Skeletal muscle satellite cell (primary cell): ENCODE measurements at regions not wholly inside any gene's neighbourhood (a gene's known extent, or its start where the extent isn't known, plus 50 kb on each side); places are given as distances from the start of the nearest gene placed in this dataset.
"Not testable (repeated sequence)": the region's sequence is repeated elsewhere in the genome, so short reads cannot be mapped to it uniquely, and the experiment has no call there.

Source experiments
- H3K27me3 ChIP-seq: 2 replicates; pipeline ENCODE4 v1.7.0; 2013; ENCODE audit warnings: low read length; ENCODE audit not compliant: control insufficient read depth, insufficient read depth
- H3K36me3 ChIP-seq: 2 replicates; pipeline ENCODE4 v1.7.0; 2013; ENCODE audit warnings: mild to moderate bottlenecking, control low read depth, low read length; ENCODE audit not compliant: insufficient read depth
- H3K4me1 ChIP-seq: 2 replicates; pipeline ENCODE4 v1.7.0; 2013; ENCODE audit warnings: low read length; ENCODE audit not compliant: control insufficient read depth, insufficient read depth
- H3K4me2 ChIP-seq: 2 replicates; pipeline ENCODE4 v1.7.0; 2013; ENCODE audit warnings: mild to moderate bottlenecking, low read length
- H3K4me3 ChIP-seq: 2 replicates; pipeline ENCODE4 v1.7.0; 2013; ENCODE audit warnings: low read length
- H3K9ac ChIP-seq: 2 replicates; pipeline ENCODE4 v1.7.0; 2013; ENCODE audit warnings: mild to moderate bottlenecking, low read depth, low read length, moderate library complexity
- H3K9me3 ChIP-seq: replicated peaks from 2 replicates; pipeline ENCODE4 v1.7.0; 2013; ENCODE audit warnings: mild to moderate bottlenecking, control low read depth, low read length

GRCh38 chr9:38251036-38251860 is 141.3 kb upstream of the ALDH1B1 start:
- H3K9ac ChIP-seq: no peak overlapping the region
- H3K27me3 ChIP-seq: peaks cover 39% of the 10 kb centered on the region
- H3K4me2 ChIP-seq: no peak overlapping the region
- H3K36me3 ChIP-seq: no peaks in the 10 kb centered on the region
- H3K4me1 ChIP-seq: no peaks in the 10 kb centered on the region
- no peaks in the 10 kb centered on the region for H3K9me3 ChIP-seq
- no peak overlapping the region for H3K4me3 ChIP-seq

DNA sequence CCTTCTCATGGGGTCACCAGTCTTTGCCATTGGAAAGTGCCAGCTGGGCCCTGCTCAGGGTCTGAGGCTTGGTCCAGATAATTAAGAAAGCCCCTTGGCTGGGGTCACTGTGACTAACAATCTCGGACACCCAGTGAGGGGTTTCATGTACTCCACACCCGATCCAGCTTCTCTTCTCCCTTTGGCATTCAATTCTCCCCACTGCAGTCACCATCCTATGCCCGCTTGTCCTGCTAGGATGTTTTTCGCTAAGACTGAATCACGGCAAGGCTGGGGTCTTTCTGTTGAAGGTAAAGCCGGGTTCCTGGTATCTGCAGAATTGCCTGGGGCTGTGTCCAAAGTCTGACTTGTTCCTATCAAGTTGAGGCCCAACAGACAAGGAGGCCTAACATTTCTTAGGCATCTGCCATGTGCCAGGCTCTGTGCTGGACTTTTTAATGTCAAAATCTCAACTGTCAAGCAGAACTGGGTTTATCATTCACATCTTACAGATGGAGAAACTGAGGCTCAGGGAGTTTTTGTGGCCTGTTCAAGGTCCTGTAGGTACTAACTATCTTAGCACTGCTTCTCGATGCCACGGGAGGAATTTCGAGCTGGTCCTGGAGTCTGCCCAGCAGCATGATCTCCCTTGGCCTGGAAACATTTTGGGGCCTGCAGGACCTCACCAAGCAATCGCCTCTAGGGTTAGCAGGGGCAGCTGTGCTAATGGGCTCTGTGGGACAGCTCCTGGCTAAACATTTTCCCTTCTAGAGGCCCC is 142.0 kb upstream of the ALDH1B1 start:
- Histone ChIP-seq H3K9me3 (no peaks in the 10 kb centered on the region), H3K9ac (no peak overlapping the region), H3K4me2 (no peak overlapping the region), H3K4me1 (no peaks in the 10 kb centered on the region), H3K36me3 (no peaks in the 10 kb centered on the region), H3K27me3 (peaks cover 36% of the 10 kb centered on the region), H3K4me3 (no peak overlapping the region)

DNA sequence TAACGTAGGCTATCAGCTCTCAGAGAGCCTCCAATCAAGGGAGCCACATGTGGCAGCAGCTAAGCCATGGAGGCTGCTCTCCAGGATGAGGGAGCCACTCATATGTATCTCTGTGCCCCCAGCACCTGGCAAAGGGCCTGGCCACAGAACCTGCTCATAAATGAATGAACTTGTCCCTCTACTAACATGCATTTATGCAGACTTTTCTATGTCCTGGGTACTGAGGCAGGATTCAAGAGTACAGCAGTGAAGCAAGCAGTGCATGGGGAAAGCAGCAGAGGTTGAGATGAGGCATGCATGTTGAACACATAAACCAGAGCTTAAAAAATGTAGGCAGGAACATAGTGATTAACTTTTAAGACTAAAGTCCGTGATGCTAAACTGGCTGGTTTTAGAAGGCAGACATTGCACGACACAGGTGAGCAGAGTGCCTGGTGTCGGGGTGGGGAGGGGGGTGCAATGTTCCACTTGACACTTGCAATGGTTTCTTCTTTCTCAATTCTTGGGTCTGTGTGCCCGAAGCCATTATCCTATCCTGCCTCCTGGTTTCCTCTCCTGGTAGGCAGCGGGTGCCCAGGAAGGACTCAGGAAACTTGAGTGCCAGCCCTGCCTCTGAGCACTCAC is 142.8 kb upstream of the ALDH1B1 start:
- Histone ChIP-seq H3K9me3 (no peaks in the 10 kb centered on the region), H3K4me1 (no peaks in the 10 kb centered on the region), H3K4me2 (no peak overlapping the region), H3K4me3 (no peak overlapping the region), H3K36me3 (no peaks in the 10 kb centered on the region), H3K9ac (no peak overlapping the region), H3K27me3 (peaks cover 31% of the 10 kb centered on the region)

DNA sequence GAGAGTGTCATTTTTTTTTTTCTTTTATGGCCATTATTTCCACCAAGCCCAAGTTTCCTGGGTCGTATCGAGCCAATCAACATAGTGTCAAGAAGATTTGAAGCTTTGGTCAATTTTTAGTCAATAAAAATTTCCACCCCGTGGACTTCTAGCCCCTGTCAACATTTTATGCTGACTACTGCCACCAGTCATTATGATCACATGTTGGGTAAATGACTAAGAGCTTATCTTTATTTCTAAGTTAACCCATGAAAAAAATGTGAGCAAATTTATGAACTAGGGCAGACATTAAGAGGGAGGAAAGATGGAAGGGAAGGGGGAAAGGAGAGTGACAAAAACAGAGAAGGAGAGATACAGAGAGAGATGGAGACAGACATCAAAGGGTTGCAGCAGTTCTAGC is 143.5 kb upstream of the ALDH1B1 start:
- H3K4me3 ChIP-seq: no peak overlapping the region
- H3K4me2 ChIP-seq: no peak overlapping the region
- no peaks in the 10 kb centered on the region for H3K4me1 ChIP-seq
- no peak overlapping the region for H3K9ac ChIP-seq
- H3K9me3 ChIP-seq: no peaks in the 10 kb centered on the region
- H3K36me3 ChIP-seq: no peaks in the 10 kb centered on the region
- peaks cover 24% of the 10 kb centered on the region for H3K27me3 ChIP-seq

- Histone ChIP-seq H3K9ac (no peak overlapping the region), H3K4me2 (no peak overlapping the region), H3K9me3 (no peaks in the 10 kb centered on the region), H3K36me3 (no peaks in the 10 kb centered on the region), H3K27me3 (peaks cover 18% of the 10 kb centered on the region), H3K4me1 (no peaks in the 10 kb centered on the region), H3K4me3 (no peak overlapping the region)
These were observed 145.7 kb upstream of the ALDH1B1 start for GRCh38 chr9:38246833-38247232.

- Histone ChIP-seq H3K9ac (no peak overlapping the region), H3K36me3 (no peaks in the 10 kb centered on the region), H3K9me3 (no peaks in the 10 kb centered on the region), H3K27me3 (peaks cover 14% of the 10 kb centered on the region), H3K4me3 (no peak overlapping the region), H3K4me1 (no peaks in the 10 kb centered on the region), H3K4me2 (no peak overlapping the region)
These were observed 147.5 kb upstream of the ALDH1B1 start for GRCh38 chr9:38244971-38245370.

GRCh38 chr9:38243993-38244392 is 148.5 kb upstream of the ALDH1B1 start:
- no peak overlapping the region for H3K9ac ChIP-seq
- no peaks in the 10 kb centered on the region for H3K9me3 ChIP-seq
- H3K4me1 ChIP-seq: no peaks in the 10 kb centered on the region
- H3K4me3 ChIP-seq: no peak overlapping the region
- no peak overlapping the region for H3K4me2 ChIP-seq
- no peaks in the 10 kb centered on the region for H3K36me3 ChIP-seq
- H3K27me3 ChIP-seq: peaks cover 8% of the 10 kb centered on the region

GRCh38 chr9:38242151-38242550 is 150.4 kb upstream of the ALDH1B1 start:
- not testable (repeated sequence) for H3K9me3 ChIP-seq, H3K4me1 ChIP-seq, H3K36me3 ChIP-seq, H3K4me3 ChIP-seq, H3K27me3 ChIP-seq, H3K4me2 ChIP-seq, H3K9ac ChIP-seq

- Histone ChIP-seq H3K9me3 (no peaks in the 10 kb centered on the region), H3K27me3 (peaks cover 28% of the 10 kb centered on the region), H3K36me3 (no peaks in the 10 kb centered on the region), H3K4me1 (no peaks in the 10 kb centered on the region), H3K4me3 (no peak overlapping the region), H3K9ac (no peak overlapping the region), H3K4me2 (no peak overlapping the region)
These were observed 152.5 kb upstream of the ALDH1B1 start for GRCh38 chr9:38240051-38240450.

DNA sequence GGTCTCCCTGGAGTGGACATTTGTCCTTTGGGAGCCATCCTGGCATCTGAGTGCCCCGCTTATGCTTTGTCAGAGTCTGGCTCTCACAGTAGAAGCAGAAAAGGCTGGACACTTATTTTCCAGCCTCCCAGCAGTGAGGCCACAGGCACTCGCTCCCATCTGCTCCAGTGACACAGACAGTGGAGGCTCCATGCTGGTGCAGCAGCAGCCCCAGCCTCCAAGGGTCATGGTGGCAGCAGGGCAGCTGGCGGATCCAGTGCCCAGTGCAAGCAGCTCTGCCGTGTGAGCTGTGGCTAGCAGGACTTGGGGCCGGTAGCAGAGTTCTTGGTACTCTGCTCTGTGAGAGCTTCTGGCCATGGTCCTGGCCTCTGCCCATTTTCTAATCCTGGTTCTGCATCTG is 157.3 kb upstream of the ALDH1B1 start:
- peaks cover 35% of the 10 kb centered on the region for H3K27me3 ChIP-seq
- no peak overlapping the region for H3K4me2 ChIP-seq
- no peak overlapping the region for H3K9ac ChIP-seq
- H3K36me3 ChIP-seq: no peaks in the 10 kb centered on the region
- no peaks in the 10 kb centered on the region for H3K4me1 ChIP-seq
- H3K4me3 ChIP-seq: no peak overlapping the region
- H3K9me3 ChIP-seq: no peaks in the 10 kb centered on the region

DNA sequence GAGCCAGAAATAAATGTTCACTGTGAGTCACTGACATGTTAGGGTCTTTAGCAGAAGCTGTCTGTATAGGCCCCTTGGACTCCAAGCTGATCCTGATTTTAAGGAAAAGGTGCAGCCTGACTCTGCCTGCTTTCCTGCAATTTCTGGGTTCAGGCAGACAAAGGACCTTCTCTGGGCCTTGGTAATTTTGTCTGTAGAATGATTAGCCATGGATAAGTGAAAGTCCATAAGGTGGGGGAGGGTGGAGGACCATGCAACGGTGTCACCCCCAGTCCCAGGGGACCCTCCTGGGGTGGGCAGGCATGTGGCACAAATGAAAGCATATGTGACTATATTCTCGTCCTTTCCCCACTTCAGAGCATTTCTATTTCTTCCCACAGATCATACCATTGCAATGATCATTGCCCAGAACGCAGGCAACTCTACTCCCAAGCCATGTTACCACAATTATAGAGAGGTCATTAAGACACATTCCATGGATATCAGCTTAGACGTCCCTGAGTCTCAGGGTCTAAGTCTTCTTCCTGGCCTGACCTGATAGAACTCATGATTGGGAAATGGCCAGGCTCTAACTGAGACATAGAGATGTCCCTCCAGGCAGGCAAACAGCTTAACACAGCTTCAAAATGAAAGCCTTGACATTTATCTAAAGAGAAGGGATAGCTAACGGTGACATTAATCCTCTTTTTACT is 157.9 kb upstream of the ALDH1B1 start:
- H3K9me3 ChIP-seq: no peaks in the 10 kb centered on the region
- no peak overlapping the region for H3K4me3 ChIP-seq
- no peak overlapping the region for H3K9ac ChIP-seq
- H3K4me1 ChIP-seq: no peaks in the 10 kb centered on the region
- H3K4me2 ChIP-seq: no peak overlapping the region
- no peaks in the 10 kb centered on the region for H3K36me3 ChIP-seq
- H3K27me3 ChIP-seq: peaks cover 37% of the 10 kb centered on the region
